ENCODE measurements at regions not wholly inside any gene's neighbourhood (a gene's known extent, or its start where the extent isn't known, plus 50 kb on each side); places are given as distances from the start of the nearest gene placed in this dataset.

GRCh38 chr12:118633071-118633470 is 256.7 kb downstream of the SUDS3 start:
- no peak for TF ChIP-seq SPI1 (IDR thresholded peaks at IDR 0.05; ENCODE audit: low read depth, low read length)
- no peak for TF ChIP-seq POLR2A (IDR thresholded peaks at IDR 0.05; ENCODE audit: low read depth, low read length)
- no peak for TF ChIP-seq POLR2AphosphoS5 (IDR thresholded peaks at IDR 0.05; ENCODE audit: low read depth, low read length)
- TF ChIP-seq TAF1 (IDR thresholded peaks at IDR 0.05; ENCODE audit: low read depth, low read length): no peak
- TF ChIP-seq PAX5 (IDR thresholded peaks at IDR 0.05; ENCODE audit: insufficient read depth, low read length, severe bottlenecking): no peak
- no peak for TF ChIP-seq POU2F2 (IDR thresholded peaks at IDR 0.05; ENCODE audit: low read depth, low read length)

All from GM12891 (cell line).